Smooth muscle cell (in vitro differentiated cells): ENCODE measurements at regions not wholly inside any gene's neighbourhood (a gene's known extent, or its start where the extent isn't known, plus 50 kb on each side); places are given as distances from the start of the nearest gene placed in this dataset.
"Not testable (repeated sequence)": the region's sequence is repeated elsewhere in the genome, so short reads cannot be mapped to it uniquely, and the experiment has no call there.

Experiments
- DNase-seq: peaks from one replicate; lab custom pipeline; 2025; ENCODE audit not compliant: unreplicated experiment; lab: John Stamatoyannopoulos, UW
- H2AFZ ChIP-seq: fragments of 200-600 bp; sonication (generic); 2 replicates; pipeline ENCODE4 v1.6.0; 2016; ENCODE audit warnings: antibody characterized with exemption, low read depth, mild to moderate bottlenecking
- H3F3A ChIP-seq: fragments of 200-600 bp; sonication (generic); 2 replicates; pipeline ENCODE4 v1.6.0; 2017; ENCODE audit warnings: antibody characterized with exemption, low read depth
- H3K27ac ChIP-seq: fragments of 200-600 bp; sonication (generic); 2 replicates; pipeline ENCODE4 v1.5.1; 2016; ENCODE audit warnings: low read depth, mild to moderate bottlenecking
- H3K27me3 ChIP-seq: fragments of 200-600 bp; sonication (generic); 2 replicates; pipeline ENCODE4 v1.6.1; 2016; ENCODE audit warnings: low read depth, mild to moderate bottlenecking
- H3K36me3 ChIP-seq: fragments of 200-600 bp; sonication (generic); 2 replicates; pipeline ENCODE4 v1.5.1; 2016; ENCODE audit warnings: low read depth
- H3K4me1 ChIP-seq: fragments of 200-600 bp; sonication (generic); 2 replicates; pipeline ENCODE4 v1.5.1; 2016; ENCODE audit warnings: low read depth
- H3K4me2 ChIP-seq: fragments of 200-600 bp; sonication (generic); 2 replicates; pipeline ENCODE4 v1.6.0; 2016; ENCODE audit warnings: mild to moderate bottlenecking
- H3K4me3 ChIP-seq: fragments of 200-600 bp; sonication (generic); 2 replicates; pipeline ENCODE4 v1.5.1; 2016; ENCODE audit warnings: mild to moderate bottlenecking
- H3K79me2 ChIP-seq: fragments of 200-600 bp; sonication (generic); 2 replicates; pipeline ENCODE4 v1.6.0; 2016; ENCODE audit warnings: low read depth, mild to moderate bottlenecking
- H3K9ac ChIP-seq: fragments of 200-600 bp; sonication (generic); 2 replicates; pipeline ENCODE4 v1.6.0; 2016; ENCODE audit warnings: low read depth
- H3K9me3 ChIP-seq: fragments of 200-600 bp; sonication (generic); replicated peaks from 2 replicates; pipeline ENCODE4 v1.5.1; 2016; ENCODE audit warnings: low read depth
- H4K20me1 ChIP-seq: fragments of 200-600 bp; sonication (generic); 2 replicates; pipeline ENCODE4 v1.6.0; 2016; ENCODE audit warnings: low read depth
- WGBS: methylation state at CpG from one replicate; pipeline ENCODE4 v1.1.7; 2016; ENCODE audit warnings: low lambda C conversion rate; 5-methylcytosine and 5-hydroxymethylcytosine counted together

DNA sequence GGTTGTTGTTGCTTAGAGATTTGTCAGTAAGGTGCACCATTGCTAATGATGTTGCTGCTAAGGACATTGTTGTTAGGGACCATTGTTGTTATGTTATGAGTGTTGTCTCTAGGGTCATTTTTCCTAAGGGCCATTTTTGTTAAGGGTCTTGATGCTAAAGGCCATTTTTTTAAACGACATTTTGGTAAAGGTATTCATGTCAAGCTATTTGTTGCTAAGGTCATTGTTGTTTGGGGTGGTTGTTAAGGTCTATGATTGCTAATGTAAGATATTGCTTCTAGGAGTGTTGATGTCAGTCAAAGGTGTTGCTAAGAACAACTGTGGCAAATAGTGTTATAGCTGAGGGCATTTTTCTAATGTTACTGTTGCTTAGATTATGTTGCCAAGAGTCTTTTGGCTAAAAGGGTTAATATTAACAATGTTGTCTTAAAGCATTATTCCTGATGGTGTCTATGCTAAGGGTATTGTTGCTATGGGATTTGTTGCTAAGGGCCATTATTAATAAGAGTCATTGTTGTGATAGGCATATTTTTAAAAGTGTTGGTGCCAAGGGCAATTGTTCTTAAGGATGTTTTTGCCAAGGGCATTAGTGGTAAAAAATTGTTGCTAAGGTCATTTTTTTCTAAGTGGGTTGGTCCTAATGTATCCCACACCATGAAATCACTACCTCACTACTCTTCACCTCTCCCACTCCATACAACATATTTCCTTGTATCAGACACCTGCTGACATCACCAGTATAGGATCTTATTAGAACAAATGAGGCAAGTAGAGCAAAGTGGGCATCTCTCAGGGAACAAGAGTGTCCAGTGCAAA is 56.2 kb downstream of the SPATA31A6 start:
- not testable (repeated sequence) for H3K36me3 ChIP-seq, H2AFZ ChIP-seq, H3K4me2 ChIP-seq, H3K4me3 ChIP-seq, H3K27ac ChIP-seq, H3K9me3 ChIP-seq, H4K20me1 ChIP-seq, DNase-seq, H3K27me3 ChIP-seq, H3K4me1 ChIP-seq, H3K79me2 ChIP-seq, H3K9ac ChIP-seq, H3F3A ChIP-seq
- 65% methylated on average over 1 of the region's 1 CpG for WGBS

- H3K79me2 ChIP-seq, H3K9me3 ChIP-seq, H2AFZ ChIP-seq, H3K4me3 ChIP-seq, H3K4me2 ChIP-seq, H3K4me1 ChIP-seq, H3K36me3 ChIP-seq, H3F3A ChIP-seq, H4K20me1 ChIP-seq, H3K27me3 ChIP-seq, H3K27ac ChIP-seq, H3K9ac ChIP-seq, DNase-seq: not testable (repeated sequence)
- 15% methylated on average over 1 of the region's 1 CpG for WGBS
Observed at GRCh38 chr9:42240261-42240579, 56.8 kb downstream of the SPATA31A6 start.

- not testable (repeated sequence) for H3K79me2 ChIP-seq, H3K9ac ChIP-seq, H3F3A ChIP-seq, H2AFZ ChIP-seq, H3K36me3 ChIP-seq, DNase-seq, H3K27ac ChIP-seq, H3K4me3 ChIP-seq, H3K9me3 ChIP-seq, H3K4me1 ChIP-seq, H3K4me2 ChIP-seq, H4K20me1 ChIP-seq, H3K27me3 ChIP-seq
- WGBS, result 90% methylated on average over 2 of the region's 2 CpGs
Observed at GRCh38 chr9:42243211-42243610, 59.8 kb downstream of the SPATA31A6 start.

GRCh38 chr9:42243822-42244221 is 60.4 kb downstream of the SPATA31A6 start:
- H3K36me3 ChIP-seq, H3K4me2 ChIP-seq, H3K4me1 ChIP-seq, H3K9ac ChIP-seq, H3F3A ChIP-seq, H2AFZ ChIP-seq, H3K9me3 ChIP-seq, H3K4me3 ChIP-seq, H3K27ac ChIP-seq, H3K79me2 ChIP-seq, H3K27me3 ChIP-seq, DNase-seq, H4K20me1 ChIP-seq: not testable (repeated sequence)
- WGBS, result 84% methylated on average over 3 of the region's 3 CpGs

- 82% methylated on average over 6 of the region's 6 CpGs for WGBS
- not testable (repeated sequence) for H3K27ac ChIP-seq, H2AFZ ChIP-seq, H3K4me3 ChIP-seq, DNase-seq, H3F3A ChIP-seq, H3K4me1 ChIP-seq, H3K4me2 ChIP-seq, H3K79me2 ChIP-seq, H4K20me1 ChIP-seq, H3K36me3 ChIP-seq, H3K9me3 ChIP-seq, H3K27me3 ChIP-seq, H3K9ac ChIP-seq
Observed at GRCh38 chr9:42268729-42269128, 85.3 kb downstream of the SPATA31A6 start.

DNA sequence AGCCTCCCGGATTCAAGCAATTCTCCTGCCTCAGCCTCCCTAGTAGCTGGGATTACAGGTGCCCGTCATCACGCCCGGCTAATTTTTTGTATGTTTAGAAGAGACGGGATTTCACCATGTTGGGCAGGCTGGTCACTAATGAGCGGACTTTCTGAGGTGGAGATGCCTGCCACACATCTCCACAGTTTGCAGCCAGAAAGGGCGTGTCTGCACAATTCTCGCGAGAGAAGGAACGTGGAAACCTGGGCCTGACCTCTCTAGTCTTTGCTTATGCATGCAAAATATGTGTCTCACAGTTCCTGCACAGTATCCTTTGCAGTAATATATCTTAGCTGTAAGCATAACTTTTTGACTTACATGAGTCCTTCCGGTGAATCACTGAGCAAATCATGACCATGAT is 85.7 kb downstream of the SPATA31A6 start:
- not testable (repeated sequence) for H4K20me1 ChIP-seq, H3K79me2 ChIP-seq
- WGBS, result 96% methylated on average over 11 of the region's 11 CpGs

GRCh38 chr9:42273191-42273590 is 89.7 kb downstream of the SPATA31A6 start:
- not testable (repeated sequence) for H3K4me1 ChIP-seq, H3K27me3 ChIP-seq, H3K27ac ChIP-seq, H3K9ac ChIP-seq, H3K36me3 ChIP-seq, H3K4me2 ChIP-seq, DNase-seq, H4K20me1 ChIP-seq, H3F3A ChIP-seq, H3K79me2 ChIP-seq, H3K9me3 ChIP-seq, H2AFZ ChIP-seq, H3K4me3 ChIP-seq
- 95% methylated on average over 1 of the region's 1 CpG for WGBS

More for the DNA sequence above, 85.7 kb downstream of the SPATA31A6 start:
- not testable (repeated sequence) for H3K27ac ChIP-seq, H3F3A ChIP-seq, H3K27me3 ChIP-seq, H3K4me1 ChIP-seq, H2AFZ ChIP-seq, H3K9ac ChIP-seq, H3K4me2 ChIP-seq, H3K36me3 ChIP-seq, H3K4me3 ChIP-seq, DNase-seq, H3K9me3 ChIP-seq
